Vagina (tissue), 2 donors: ENCODE measurements at regions not wholly inside any gene's neighbourhood (a gene's known extent, or its start where the extent isn't known, plus 50 kb on each side); places are given as distances from the start of the nearest gene placed in this dataset.

ENCODE experiments used
- DNase-seq, 2 donors: peaks; one replicate each; pipeline ENCODE4 v3.0.0-alpha.2; 2017; ENCODE audit errors: extremely low spot score in 2 of 2
- H3K27ac ChIP-seq: fragments of 200-600 bp; sonication (generic); one replicate; pipeline ENCODE4 v1.5.1; 2019
- H3K27me3 ChIP-seq: fragments of 200-600 bp; sonication (generic); one replicate; pipeline ENCODE4 v1.5.1; 2019
- H3K36me3 ChIP-seq, 2 donors: fragments of 200-600 bp; sonication (generic); one replicate each; pipeline ENCODE4 v1.5.1; 2017 to 2019
- H3K4me1 ChIP-seq: fragments of 200-600 bp; sonication (generic); one replicate; pipeline ENCODE4 v1.5.1; 2019
- H3K4me3 ChIP-seq, 2 donors: fragments of 200-600 bp; sonication (generic); 1 replicate in 1 of 2; 2 replicates in 1 of 2; pipeline ENCODE4 v1.5.1; 2016 to 2019
- H3K9me3 ChIP-seq: fragments of 200-600 bp; sonication (generic); one replicate; pipeline ENCODE4 v1.5.1; 2019
- CTCF ChIP-seq, 3 experiments: fragments of 450-650 bp in 2 of 3; fragments of 200-600 bp in 1 of 3; sonication (generic) in 1 of 3; IDR thresholded peaks; one replicate each; pipeline ENCODE4 v1.5.1; 2017 to 2019; ENCODE audit warnings: antibody characterized with exemption in 3 of 3, mild to moderate bottlenecking in 2 of 3, moderate library complexity in 2 of 3
- POLR2A ChIP-seq, 2 donors: fragments of 450-650 bp; IDR thresholded peaks; one replicate each; pipeline ENCODE4 v1.6.1; 2017; ENCODE audit warnings: antibody characterized with exemption in 2 of 2, mild to moderate bottlenecking in 2 of 2, moderate library complexity in 2 of 2
- POLR2AphosphoS5 ChIP-seq, 2 donors: sonication (generic); formaldehyde crosslinking; IDR thresholded peaks; one replicate each; pipeline ENCODE4 v1.9.0; 2017; ENCODE audit warnings: antibody characterized with exemption in 2 of 2, mild to moderate bottlenecking in 2 of 2, low read depth in 1 of 2; ENCODE audit not compliant: insufficient read depth in 1 of 2
- intact Hi-C: fragments of 100-400 bp; cut with DNase I; formaldehyde crosslinking; loops from one replicate; pipeline ENCODE4 v1.15.1; 2023

DNA sequence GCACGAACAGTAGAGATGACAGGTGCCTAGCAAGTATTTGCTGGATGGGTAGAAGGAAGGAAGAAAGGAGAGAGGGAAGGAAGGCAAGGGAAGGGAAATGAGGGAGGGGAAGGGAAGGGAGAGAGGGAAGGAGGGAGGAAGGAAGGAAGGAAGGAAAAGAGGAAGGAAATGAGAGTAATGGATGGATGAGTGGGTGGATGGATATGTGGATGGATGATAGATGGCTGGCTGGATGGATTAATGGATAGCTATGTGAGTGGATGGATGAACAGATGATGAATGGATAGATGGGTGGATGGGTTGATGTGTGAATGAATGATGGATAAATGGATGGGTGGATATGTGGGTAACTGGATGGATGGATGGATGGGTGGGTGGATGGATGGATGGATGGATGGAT lies 125.9 kb upstream of the FGF3 start:
- H3K4me1 ChIP-seq, result peaks cover 9% of the 10 kb centered on the region
- TF ChIP-seq POLR2A (IDR thresholded peaks at IDR 0.05) (no peak), POLR2AphosphoS5 (IDR thresholded peaks at IDR 0.05; ENCODE audit: insufficient read depth in 1 of 2, low read depth in 1 of 2) (no peak), CTCF (IDR thresholded peaks at IDR 0.05) (no peak)
- H3K9me3 ChIP-seq, result no peaks in the 10 kb centered on the region
- no peaks in the 10 kb centered on the region for H3K27me3 ChIP-seq
- no peak overlapping the region for H3K4me3 ChIP-seq
- DNase-seq, result no peak
- intact Hi-C loops, result no loop called here
- H3K36me3 ChIP-seq, result no peaks in the 10 kb centered on the region
- no peak overlapping the region for H3K27ac ChIP-seq

GRCh38 chr11:69947059-69947792 lies 128.0 kb upstream of the FGF3 start:
- Histone ChIP-seq H3K4me3 (no peak overlapping the region), H3K36me3 (no peaks in the 10 kb centered on the region), H3K27ac (no peak overlapping the region), H3K4me1 (peaks cover 7% of the 10 kb centered on the region), H3K27me3 (no peaks in the 10 kb centered on the region), H3K9me3 (no peaks in the 10 kb centered on the region)
- no peak for TF ChIP-seq CTCF (IDR thresholded peaks at IDR 0.05)
- TF ChIP-seq POLR2A (IDR thresholded peaks at IDR 0.05), result no peak
- no peak for TF ChIP-seq POLR2AphosphoS5 (IDR thresholded peaks at IDR 0.05; ENCODE audit: insufficient read depth in 1 of 2, low read depth in 1 of 2)
- intact Hi-C loops, result no loop called here
- no peak for DNase-seq

DNA sequence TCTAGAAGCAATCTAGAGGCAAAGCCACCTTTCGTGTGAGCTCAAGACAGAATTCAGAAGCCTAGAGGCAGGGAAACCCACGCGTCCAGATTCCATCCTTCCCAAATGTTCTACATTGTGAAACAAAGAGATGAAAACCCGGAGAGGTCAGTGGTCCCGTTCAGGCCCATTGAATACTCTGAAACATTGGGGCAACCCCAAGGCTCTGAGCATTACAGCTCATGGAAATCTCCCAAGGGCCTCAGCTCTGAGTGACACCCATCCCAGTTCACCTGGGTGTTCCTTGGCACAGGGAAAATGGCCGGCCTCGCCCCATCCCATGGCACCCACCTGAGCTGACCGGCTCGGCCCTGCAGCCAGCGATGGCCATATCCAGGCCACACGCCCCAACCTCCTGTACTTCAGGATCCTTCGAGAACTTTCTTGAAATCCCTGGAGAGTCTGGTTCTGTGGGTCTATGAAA lies 128.6 kb upstream of the FGF3 start:
- Histone ChIP-seq H3K27me3 (no peaks in the 10 kb centered on the region), H3K27ac (no peak overlapping the region), H3K4me3 (no peak overlapping the region), H3K4me1 (peaks cover 7% of the 10 kb centered on the region), H3K9me3 (no peaks in the 10 kb centered on the region), H3K36me3 (no peaks in the 10 kb centered on the region)
- no peak for DNase-seq
- TF ChIP-seq CTCF (IDR thresholded peaks at IDR 0.05) (no peak), POLR2A (IDR thresholded peaks at IDR 0.05) (no peak), POLR2AphosphoS5 (IDR thresholded peaks at IDR 0.05; ENCODE audit: insufficient read depth in 1 of 2, low read depth in 1 of 2) (no peak)
- intact Hi-C loops, result no loop called here

- H3K27ac ChIP-seq, result no peak overlapping the region
- no peak for DNase-seq
- TF ChIP-seq CTCF (IDR thresholded peaks at IDR 0.05) (no peak), POLR2A (IDR thresholded peaks at IDR 0.05) (no peak), POLR2AphosphoS5 (IDR thresholded peaks at IDR 0.05; ENCODE audit: insufficient read depth in 1 of 2, low read depth in 1 of 2) (no peak)
Measured at GRCh38 chr11:69948256-69949141, 129.3 kb upstream of the FGF3 start.

More at GRCh38 chr11:69948256-69949141, 129.3 kb upstream of the FGF3 start:
- Histone ChIP-seq H3K27me3 (no peaks in the 10 kb centered on the region), H3K9me3 (no peaks in the 10 kb centered on the region), H3K36me3 (no peaks in the 10 kb centered on the region), H3K4me3 (no peak overlapping the region), H3K4me1 (peaks cover 7% of the 10 kb centered on the region)
- intact Hi-C loops, result no loop called here
